CD14-positive monocyte (primary cell): ENCODE measurements at regions not wholly inside any gene's neighbourhood (a gene's known extent, or its start where the extent isn't known, plus 50 kb on each side); places are given as distances from the start of the nearest gene placed in this dataset.

ENCODE experiments used
- DNase-seq, 3 donors: peaks; one replicate each; pipeline ENCODE4 v3.0.0-alpha.2; 2011 to 2022
- H2AFZ ChIP-seq: 2 replicates; pipeline ENCODE4 v1.6.0; 2012; ENCODE audit warnings: mild to moderate bottlenecking, low read depth, low read length, inconsistent platforms; ENCODE audit not compliant: insufficient read depth, poor library complexity, severe bottlenecking
- H3K27ac ChIP-seq, 2 donors: 1 replicate in 1 of 2; 2 replicates in 1 of 2; pipeline ENCODE4 v1.5.1; 2012 to 2013; ENCODE audit warnings: low read length in 2 of 2, control low read depth in 1 of 2, inconsistent platforms in 1 of 2, low read depth in 1 of 2, mild to moderate bottlenecking in 1 of 2
- H3K27me3 ChIP-seq, 2 donors: one replicate each; pipeline versions ENCODE4 v1.6.0 to v1.6.1; 2011 to 2013; ENCODE audit warnings: low read length in 2 of 2; ENCODE audit not compliant: control insufficient read depth in 2 of 2, insufficient read depth in 2 of 2
- H3K36me3 ChIP-seq, 2 donors: replicated peaks in 1 of 2; 1 replicate in 1 of 2; 2 replicates in 1 of 2; pipeline versions ENCODE4 v1.5.1 to v1.6.1; 2012 to 2013; ENCODE audit warnings: low read length in 2 of 2, control low read depth in 1 of 2, inconsistent platforms in 1 of 2, mild to moderate bottlenecking in 1 of 2; ENCODE audit not compliant: insufficient read depth in 2 of 2, control insufficient read depth in 1 of 2
- H3K4me1 ChIP-seq, 2 donors: 1 replicate in 1 of 2; 2 replicates in 1 of 2; pipeline versions ENCODE4 v1.5.1 to v1.6.1; 2012 to 2013; ENCODE audit warnings: low read length in 2 of 2, control low read depth in 1 of 2, inconsistent platforms in 1 of 2, mild to moderate bottlenecking in 1 of 2, moderate library complexity in 1 of 2; ENCODE audit not compliant: insufficient read depth in 2 of 2, control insufficient read depth in 1 of 2
- H3K4me2 ChIP-seq: replicated peaks from 2 replicates; pipeline ENCODE3; 2012; ENCODE audit warnings: low read length, moderate library complexity, mild to moderate bottlenecking; ENCODE audit not compliant: poor library complexity, severe bottlenecking; ENCODE audit errors: extremely low read depth
- H3K4me3 ChIP-seq, 3 experiments: fragments of 200-600 bp in 1 of 3; sonication (generic) in 1 of 3; replicated peaks in 1 of 3; 1 replicate in 2 of 3; 2 replicates in 1 of 3; pipeline ENCODE4 v1.5.1; 2011 to 2013; ENCODE audit warnings: low read length in 3 of 3, mild to moderate bottlenecking in 3 of 3, control low read depth in 2 of 3, low read depth in 2 of 3, inconsistent platforms in 1 of 3, moderate library complexity in 1 of 3
- H3K79me2 ChIP-seq: 2 replicates; pipeline ENCODE4 v1.6.0; 2012; ENCODE audit warnings: mild to moderate bottlenecking, control low read depth, inconsistent platforms, low read length, moderate library complexity; ENCODE audit not compliant: insufficient read depth
- H3K9ac ChIP-seq: 2 replicates; pipeline ENCODE4 v1.6.0; 2017; ENCODE audit warnings: low read length, mild to moderate bottlenecking; ENCODE audit not compliant: insufficient read depth, poor library complexity, severe bottlenecking
- H3K9me3 ChIP-seq, 2 donors: replicated peaks in 1 of 2; 1 replicate in 1 of 2; 2 replicates in 1 of 2; pipeline versions ENCODE4 v1.5.1 to v1.6.1; 2012 to 2013; ENCODE audit warnings: low read length in 2 of 2, control low read depth in 1 of 2; ENCODE audit not compliant: control insufficient read depth in 1 of 2, insufficient read depth in 1 of 2
- H4K20me1 ChIP-seq: 2 replicates; pipeline ENCODE4 v1.6.0; 2012; ENCODE audit warnings: mild to moderate bottlenecking, low read length, control low read depth, moderate library complexity; ENCODE audit not compliant: insufficient read depth
- H3K27ac Mint-ChIP-seq, 7 donors: one replicate each; pipeline ENCODE4 v1.8.0; 2020; ENCODE audit warnings: mild to moderate bottlenecking in 7 of 7, mixed read lengths in 7 of 7, moderate library complexity in 6 of 7, inconsistent platforms in 2 of 7
- H3K27me3 Mint-ChIP-seq, 3 donors: one replicate each; pipeline ENCODE4 v1.8.0; 2021 to 2022; ENCODE audit warnings: low read depth in 3 of 3, mild to moderate bottlenecking in 3 of 3, mixed read lengths in 3 of 3, moderate library complexity in 3 of 3, inconsistent platforms in 1 of 3
- H3K36me3 Mint-ChIP-seq, 2 donors: one replicate each; pipeline ENCODE4 v1.8.0; 2020; ENCODE audit warnings: mixed read lengths in 2 of 2, inconsistent platforms in 1 of 2, mild to moderate bottlenecking in 1 of 2
- H3K4me1 Mint-ChIP-seq: one replicate; pipeline ENCODE4 v1.8.0; 2020; ENCODE audit warnings: mild to moderate bottlenecking, mixed read lengths
- H3K4me3 Mint-ChIP-seq, 2 donors: one replicate each; pipeline ENCODE4 v1.8.0; 2020; ENCODE audit warnings: mild to moderate bottlenecking in 2 of 2, mixed read lengths in 2 of 2, moderate library complexity in 1 of 2
- H3K9me3 Mint-ChIP-seq, 7 donors: one replicate each; pipeline ENCODE4 v1.8.0; 2020 to 2022; ENCODE audit warnings: mixed read lengths in 7 of 7, mild to moderate bottlenecking in 6 of 7, moderate library complexity in 6 of 7, inconsistent platforms in 2 of 7
- CTCF ChIP-seq: fragments of 200-600 bp; IDR thresholded peaks from one replicate; pipeline ENCODE4 v1.8.0; 2022; ENCODE audit warnings: antibody characterized with exemption, mild to moderate bottlenecking
- WGBS: methylation state at CpG from one replicate; pipeline ENCODE4 v1.1.5; 2013; ENCODE audit warnings: missing lambda C conversion rate; ENCODE audit not compliant: insufficient coverage; 5-methylcytosine and 5-hydroxymethylcytosine counted together
- intact Hi-C, 2 donors: fragments of 100-400 bp; cut with micrococcal nuclease; formaldehyde crosslinking; loops; one replicate each; pipeline versions ENCODE4 v1.15.0 to v1.15.1; 2023

GRCh38 chr5:74099538-74100267, 473.7 kb downstream of the ARHGEF28 start:
- no CpG with 5 or more reads among the region's 3 CpGs for WGBS
- peaks cover 4% of the 10 kb centered on the region for H3K4me1 Mint-ChIP-seq
- H3K79me2 ChIP-seq: no peaks in the 10 kb centered on the region
- TF ChIP-seq CTCF: no peak
- H3K4me3 Mint-ChIP-seq: no peak overlapping the region
- H3K4me1 ChIP-seq: no peaks in the 10 kb centered on the region
- H3K27me3 ChIP-seq: no peaks in the 10 kb centered on the region
- no peak overlapping the region for H3K4me3 ChIP-seq
- H2AFZ ChIP-seq: no peak overlapping the region
- H3K27ac ChIP-seq: no peak overlapping the region
- no peaks in the 10 kb centered on the region for H3K27me3 Mint-ChIP-seq
- no peaks in the 10 kb centered on the region for H3K36me3 ChIP-seq
- H3K27ac Mint-ChIP-seq: no peak overlapping the region
- peaks cover 2 to 14% (median 7%) of the 10 kb centered on the region in 7 donors for H3K9me3 Mint-ChIP-seq
- no peaks in the 10 kb centered on the region for H3K36me3 Mint-ChIP-seq
- no peak for DNase-seq
- H3K9me3 ChIP-seq: peaks cover 0 to 6% of the 10 kb centered on the region in 2 donors
- no peak overlapping the region for H3K9ac ChIP-seq
- intact Hi-C loops: no loop called here
- H4K20me1 ChIP-seq: no peaks in the 10 kb centered on the region
- no peak overlapping the region for H3K4me2 ChIP-seq

- H3K79me2 ChIP-seq: no peaks in the 10 kb centered on the region
- H3K36me3 Mint-ChIP-seq: no peaks in the 10 kb centered on the region
- H3K27ac ChIP-seq: no peak overlapping the region
- no peak overlapping the region for H3K4me2 ChIP-seq
- intact Hi-C loops: no loop called here
- H3K4me3 ChIP-seq: no peak overlapping the region
- H3K4me1 Mint-ChIP-seq: peaks cover 4% of the 10 kb centered on the region
- H3K9me3 Mint-ChIP-seq: peaks cover 2 to 14% (median 6%) of the 10 kb centered on the region in 7 donors
- H2AFZ ChIP-seq: no peak overlapping the region
- H3K27me3 ChIP-seq: no peaks in the 10 kb centered on the region
- H3K9me3 ChIP-seq: peaks cover 0 to 6% of the 10 kb centered on the region in 2 donors
- no peak overlapping the region for H3K9ac ChIP-seq
- no peak for DNase-seq
- TF ChIP-seq CTCF: no peak
- no peak overlapping the region for H3K4me3 Mint-ChIP-seq
- H3K27me3 Mint-ChIP-seq: no peaks in the 10 kb centered on the region
- H4K20me1 ChIP-seq: no peaks in the 10 kb centered on the region
- H3K4me1 ChIP-seq: no peaks in the 10 kb centered on the region
- H3K36me3 ChIP-seq: no peaks in the 10 kb centered on the region
- H3K27ac Mint-ChIP-seq: no peak overlapping the region
These were observed 472.9 kb downstream of the ARHGEF28 start for GRCh38 chr5:74098941-74099340.
